Mesenchymal stem cell (in vitro differentiated cells and primary cell): ENCODE measurements at regions not wholly inside any gene's neighbourhood (a gene's known extent, or its start where the extent isn't known, plus 50 kb on each side); places are given as distances from the start of the nearest gene placed in this dataset.

Experiments
- DNase-seq: peaks from one replicate; pipeline ENCODE4 v3.0.0-alpha.2; 2013
- H2AFZ ChIP-seq: one replicate; pipeline ENCODE4 v1.6.1; 2013; ENCODE audit warnings: low read depth, mild to moderate bottlenecking, control low read depth, inconsistent platforms, low read length, moderate library complexity
- H2AK5ac ChIP-seq: 2 replicates; pipeline ENCODE4 v1.6.1; 2013; ENCODE audit warnings: low read length, moderate library complexity, mild to moderate bottlenecking, inconsistent platforms; ENCODE audit not compliant: severe bottlenecking
- H2BK120ac ChIP-seq: one replicate; pipeline ENCODE4 v1.6.1; 2013; ENCODE audit warnings: low read depth, mild to moderate bottlenecking, inconsistent platforms, low read length, moderate library complexity
- H2BK12ac ChIP-seq, 2 experiments: one replicate each; pipeline ENCODE4 v1.6.1; 2013; ENCODE audit warnings: inconsistent platforms in 2 of 2, low read length in 2 of 2, mild to moderate bottlenecking in 2 of 2, moderate library complexity in 2 of 2, control low read depth in 1 of 2
- H2BK15ac ChIP-seq: one replicate; pipeline ENCODE4 v1.6.1; 2013; ENCODE audit warnings: mild to moderate bottlenecking, low read depth, inconsistent platforms; ENCODE audit not compliant: poor library complexity, severe bottlenecking
- H2BK5ac ChIP-seq: 2 replicates; pipeline ENCODE4 v1.6.1; 2013; ENCODE audit warnings: low read depth, mild to moderate bottlenecking, low read length, control low read depth, inconsistent platforms; ENCODE audit not compliant: poor library complexity, severe bottlenecking
- H3K14ac ChIP-seq, 2 experiments: one replicate each; pipeline ENCODE4 v1.6.1; 2013; ENCODE audit warnings: inconsistent platforms in 2 of 2, low read length in 2 of 2, control low read depth in 1 of 2, mild to moderate bottlenecking in 1 of 2, moderate library complexity in 1 of 2
- H3K18ac ChIP-seq, 2 experiments: one replicate each; pipeline ENCODE4 v1.6.1; 2013; ENCODE audit warnings: inconsistent platforms in 2 of 2, low read length in 2 of 2, control low read depth in 1 of 2, low read depth in 1 of 2, mild to moderate bottlenecking in 1 of 2
- H3K23ac ChIP-seq, 2 experiments: one replicate each; pipeline ENCODE4 v1.6.1; 2013; ENCODE audit warnings: inconsistent platforms in 2 of 2, low read length in 2 of 2, mild to moderate bottlenecking in 2 of 2, moderate library complexity in 2 of 2, control low read depth in 1 of 2
- H3K27ac ChIP-seq: 2 replicates; pipeline ENCODE4 v1.5.1; 2013; ENCODE audit warnings: mild to moderate bottlenecking, moderate library complexity, low read length, control low read depth, inconsistent platforms; ENCODE audit not compliant: poor library complexity, severe bottlenecking
- H3K27me3 ChIP-seq, 2 experiments: 2 replicates each; pipeline versions ENCODE4 v1.6.1 to v1.7.0; 2013; ENCODE audit warnings: low read length in 2 of 2, mild to moderate bottlenecking in 2 of 2, moderate library complexity in 2 of 2, control low read depth in 1 of 2, inconsistent platforms in 1 of 2; ENCODE audit not compliant: control insufficient read depth in 1 of 2, insufficient read depth in 1 of 2
- H3K36me3 ChIP-seq, 2 experiments: 2 replicates each; pipeline versions ENCODE4 v1.6.1 to v1.7.0; 2013; ENCODE audit warnings: low read length in 2 of 2, control low read depth in 1 of 2, inconsistent platforms in 1 of 2, low read depth in 1 of 2, mild to moderate bottlenecking in 1 of 2; ENCODE audit not compliant: insufficient read depth in 2 of 2, control insufficient read depth in 1 of 2
- H3K4ac ChIP-seq, 2 experiments: one replicate each; pipeline ENCODE4 v1.6.1; 2013; ENCODE audit warnings: inconsistent platforms in 2 of 2, low read length in 2 of 2, mild to moderate bottlenecking in 2 of 2, moderate library complexity in 2 of 2, control low read depth in 1 of 2, low read depth in 1 of 2
- H3K4me1 ChIP-seq: 2 replicates; pipeline ENCODE4 v1.6.1; 2013; ENCODE audit warnings: low read depth, low read length, control low read depth; ENCODE audit not compliant: control insufficient read depth, insufficient read depth
- H3K4me2 ChIP-seq: 2 replicates; pipeline ENCODE4 v1.6.1; 2013; ENCODE audit warnings: low read length, mild to moderate bottlenecking, inconsistent platforms; ENCODE audit not compliant: poor library complexity, severe bottlenecking
- H3K4me3 ChIP-seq, 2 experiments: 2 replicates each; pipeline versions ENCODE4 v1.5.1 to v1.7.0; 2013; ENCODE audit warnings: low read length in 2 of 2, mild to moderate bottlenecking in 2 of 2, control low read depth in 1 of 2, low read depth in 1 of 2; ENCODE audit not compliant: insufficient read depth in 1 of 2
- H3K79me1 ChIP-seq: replicated peaks from 2 replicates; pipeline ENCODE4 v1.6.1; 2013; ENCODE audit warnings: mild to moderate bottlenecking, control low read depth, low read length, inconsistent platforms; ENCODE audit not compliant: poor library complexity, severe bottlenecking
- H3K9ac ChIP-seq: 2 replicates; pipeline ENCODE4 v1.7.0; 2013; ENCODE audit warnings: mild to moderate bottlenecking, low read length, moderate library complexity
- H3K9me3 ChIP-seq: 2 replicates; pipeline ENCODE4 v1.7.0; 2013; ENCODE audit warnings: mild to moderate bottlenecking, low read length; ENCODE audit not compliant: control insufficient read depth
- H4K8ac ChIP-seq: one replicate; pipeline ENCODE4 v1.6.1; 2013; ENCODE audit warnings: inconsistent platforms, mild to moderate bottlenecking, low read length, moderate library complexity
- H4K91ac ChIP-seq: one replicate; pipeline ENCODE4 v1.6.1; 2013; ENCODE audit warnings: mild to moderate bottlenecking, low read length, inconsistent platforms
- WGBS: methylation state at CpG from one replicate; pipeline ENCODE4 v1.1.7; 2013; ENCODE audit warnings: mixed read lengths; 5-methylcytosine and 5-hydroxymethylcytosine counted together

DNA sequence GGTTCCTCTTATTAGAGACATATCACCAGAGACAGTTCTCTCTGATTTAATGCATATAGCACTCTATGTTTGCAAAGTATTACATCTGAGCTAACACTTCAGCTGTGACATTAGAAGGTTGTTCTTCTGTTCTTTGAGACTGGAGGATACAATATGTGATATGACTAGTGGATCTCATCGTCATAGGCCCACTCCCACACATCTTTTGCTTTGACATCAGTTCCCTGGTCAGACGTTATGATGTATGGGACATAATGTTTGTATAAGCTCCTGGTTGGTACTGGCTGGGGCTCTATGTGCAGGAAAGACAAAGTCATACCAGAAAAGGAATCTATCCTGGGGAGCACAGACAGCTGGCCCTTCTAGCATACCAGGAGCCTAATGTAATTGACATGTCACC, 57.7 kb upstream of the MAML3 start:
- 72% methylated on average over 2 of the region's 2 CpGs for WGBS
- Histone ChIP-seq H3K4me3 (no peak overlapping the region), H4K91ac (no peak overlapping the region), H2AK5ac (no peak overlapping the region), H3K4me2 (no peak overlapping the region), H3K4me1 (peaks cover 2% of the 10 kb centered on the region), H2AFZ (no peak overlapping the region), H3K27me3 (no peaks in the 10 kb centered on the region), H3K79me1 (no peaks in the 10 kb centered on the region), H3K9ac (no peak overlapping the region), H3K14ac (no peak overlapping the region), H2BK5ac (no peak overlapping the region), H3K36me3 (no peaks in the 10 kb centered on the region), H2BK120ac (no peak overlapping the region), H3K9me3 (no peaks in the 10 kb centered on the region), H3K4ac (no peak overlapping the region), H4K8ac (no peak overlapping the region), H3K23ac (no peak overlapping the region), H3K27ac (no peak overlapping the region), H2BK12ac (no peak overlapping the region), H2BK15ac (no peak overlapping the region), H3K18ac (no peak overlapping the region)
- DNase-seq, result no peak

DNA sequence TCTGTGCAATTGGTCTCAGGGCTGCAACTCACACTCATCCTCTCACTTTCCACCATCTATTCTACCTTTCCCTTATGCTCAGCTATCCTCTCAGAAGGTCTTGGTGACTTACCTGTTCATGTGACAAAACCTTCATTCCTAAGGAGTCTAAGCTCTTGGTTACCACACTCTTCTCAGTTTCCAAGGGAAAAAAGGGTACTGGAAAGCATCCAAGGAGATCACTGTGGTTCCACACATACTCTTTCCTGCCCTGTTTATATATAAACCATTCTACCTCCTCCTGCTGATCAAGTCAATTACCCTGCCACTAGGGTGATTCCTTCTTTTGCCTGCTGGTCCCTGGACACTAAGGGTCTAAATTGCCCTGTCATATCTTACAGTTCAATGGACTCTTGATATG, 57.2 kb upstream of the MAML3 start:
- Histone ChIP-seq H3K18ac (no peak overlapping the region), H3K27me3 (no peaks in the 10 kb centered on the region), H3K79me1 (no peaks in the 10 kb centered on the region), H3K9me3 (no peaks in the 10 kb centered on the region), H3K36me3 (no peaks in the 10 kb centered on the region), H4K91ac (no peak overlapping the region), H4K8ac (no peak overlapping the region), H2BK12ac (no peak overlapping the region), H3K14ac (no peak overlapping the region), H2BK120ac (no peak overlapping the region), H3K4me3 (no peak overlapping the region), H3K4me1 (peaks cover 2% of the 10 kb centered on the region), H2AFZ (no peak overlapping the region), H2BK15ac (no peak overlapping the region), H3K23ac (no peak overlapping the region), H3K27ac (no peak overlapping the region), H3K9ac (no peak overlapping the region), H2BK5ac (no peak overlapping the region), H2AK5ac (no peak overlapping the region), H3K4ac (no peak overlapping the region), H3K4me2 (no peak overlapping the region)
- no peak for DNase-seq

DNA sequence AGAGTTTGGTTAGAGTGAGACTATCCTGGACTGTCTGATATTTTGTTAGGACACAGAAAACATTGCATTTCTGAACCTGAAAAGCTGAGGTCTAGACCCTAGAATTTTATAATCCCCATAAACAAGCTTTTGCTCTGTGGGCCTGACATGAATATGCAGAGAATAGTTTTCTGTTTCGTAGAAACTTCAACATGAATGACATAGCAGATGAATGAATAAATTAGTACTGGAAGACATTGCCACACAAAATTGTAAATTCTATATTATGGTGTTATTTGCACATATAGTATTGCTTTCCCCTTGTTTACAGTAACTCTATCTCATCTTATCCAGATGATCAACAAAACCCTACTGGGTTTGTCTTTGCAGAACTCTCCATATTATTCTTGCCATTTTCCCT, 54.9 kb upstream of the MAML3 start:
- Histone ChIP-seq H3K4me2 (no peak overlapping the region), H4K91ac (no peak overlapping the region)

More for the DNA sequence above, 54.9 kb upstream of the MAML3 start:
- H3K4me1 ChIP-seq, result peaks cover 2% of the 10 kb centered on the region
- no peak overlapping the region for H4K8ac ChIP-seq
- no peak overlapping the region for H2BK12ac ChIP-seq
- H3K4ac ChIP-seq, result no peak overlapping the region
- no peaks in the 10 kb centered on the region for H3K27me3 ChIP-seq
- no peak overlapping the region for H3K4me3 ChIP-seq
- DNase-seq, result no peak
- no peak overlapping the region for H2AFZ ChIP-seq
- no peak overlapping the region for H3K23ac ChIP-seq
- H3K14ac ChIP-seq, result no peak overlapping the region
- H3K9me3 ChIP-seq, result no peaks in the 10 kb centered on the region
- H2BK5ac ChIP-seq, result no peak overlapping the region
- no peaks in the 10 kb centered on the region for H3K79me1 ChIP-seq
- H2BK120ac ChIP-seq, result no peak overlapping the region
- no CpG with 5 or more reads among the region's 1 CpG for WGBS
- H3K27ac ChIP-seq, result no peak overlapping the region
- no peak overlapping the region for H3K18ac ChIP-seq
- H2BK15ac ChIP-seq, result no peak overlapping the region
- H3K36me3 ChIP-seq, result no peaks in the 10 kb centered on the region
- no peak overlapping the region for H2AK5ac ChIP-seq
- no peak overlapping the region for H3K9ac ChIP-seq
